ENCODE measurements at regions not wholly inside any gene's neighbourhood (a gene's known extent, or its start where the extent isn't known, plus 50 kb on each side); places are given as distances from the start of the nearest gene placed in this dataset.
"Not testable (repeated sequence)": the region's sequence is repeated elsewhere in the genome, so short reads cannot be mapped to it uniquely, and the experiment has no call there.

- TF ChIP-seq CTCF (conservative IDR thresholded peaks at IDR 0.05; ENCODE audit: low read depth, low read length); EZH2 (IDR thresholded peaks at IDR 0.05; ENCODE audit: borderline replicate concordance, low read depth, low read length, poor library complexity, severe bottlenecking): not testable (repeated sequence)
These were observed 299.2 kb upstream of the ADGRL2 start for GRCh38 chr1:81501485-81501884.

All from A673 (cell line).